DND-41 (cell line): ENCODE measurements at regions not wholly inside any gene's neighbourhood (a gene's known extent, or its start where the extent isn't known, plus 50 kb on each side); places are given as distances from the start of the nearest gene placed in this dataset.

Source experiments
- ATAC-seq: fragments of 200-7000 bp; cut with Tn5 transposase; 3 replicates; pipeline ENCODE4 v1.9.1; 2021; ENCODE audit warnings: low read depth; ENCODE audit not compliant: insufficient read depth
- DNase-seq: peaks from one replicate; pipeline ENCODE4 v3.0.0-alpha.2; 2020
- H2AFZ ChIP-seq: 2 replicates; pipeline ENCODE4 v1.6.0; 2012; ENCODE audit warnings: low read depth, low read length
- H3K27ac ChIP-seq: 2 replicates; pipeline ENCODE4 v1.5.1; 2012; ENCODE audit warnings: low read length, inconsistent platforms
- H3K27me3 ChIP-seq: fragments of 200-600 bp; sonication (generic); 2 replicates; pipeline ENCODE4 v1.6.0; 2012; ENCODE audit warnings: low read length, mild to moderate bottlenecking, inconsistent platforms; ENCODE audit not compliant: insufficient read depth, poor library complexity
- H3K36me3 ChIP-seq: 2 replicates; pipeline ENCODE4 v1.5.1; 2012; ENCODE audit warnings: low read length, inconsistent platforms; ENCODE audit not compliant: insufficient read depth
- H3K4me1 ChIP-seq: 2 replicates; pipeline ENCODE4 v1.5.1; 2012; ENCODE audit warnings: mild to moderate bottlenecking, low read length; ENCODE audit not compliant: insufficient read depth
- H3K4me2 ChIP-seq: 2 replicates; pipeline ENCODE4 v1.6.0; 2012; ENCODE audit warnings: mild to moderate bottlenecking, moderate library complexity, low read length, inconsistent platforms; ENCODE audit not compliant: insufficient read depth
- H3K4me3 ChIP-seq, 2 experiments: fragments of 200-600 bp in 1 of 2; shearing (Covaris generic) in 1 of 2; 2 replicates each; pipeline ENCODE4 v1.5.1; 2012 to 2016; ENCODE audit warnings: inconsistent platforms in 2 of 2, low read length in 2 of 2, mild to moderate bottlenecking in 2 of 2, low read depth in 1 of 2, moderate library complexity in 1 of 2
- H3K79me2 ChIP-seq: 2 replicates; pipeline ENCODE4 v1.6.0; 2012; ENCODE audit warnings: low read length, inconsistent platforms; ENCODE audit not compliant: insufficient read depth
- H3K9ac ChIP-seq: 2 replicates; pipeline ENCODE4 v1.6.0; 2012; ENCODE audit warnings: low read depth, mild to moderate bottlenecking, inconsistent platforms, low read length, moderate library complexity
- H3K9me3 ChIP-seq: 2 replicates; pipeline ENCODE4 v1.5.1; 2012; ENCODE audit warnings: low read length, moderate library complexity, mild to moderate bottlenecking, inconsistent platforms; ENCODE audit not compliant: insufficient read depth, severe bottlenecking
- H4K20me1 ChIP-seq: 2 replicates; pipeline ENCODE4 v1.6.0; 2012; ENCODE audit warnings: low read length; ENCODE audit not compliant: insufficient read depth
- CTCF ChIP-seq: IDR thresholded peaks from 2 replicates; pipeline ENCODE4 v1.5.1; 2012; ENCODE audit warnings: borderline replicate concordance, low read length, moderate library complexity, mild to moderate bottlenecking; ENCODE audit not compliant: poor library complexity, severe bottlenecking; ENCODE audit errors: extremely low read depth
- EZH2 ChIP-seq: IDR thresholded peaks from 3 replicates; pipeline ENCODE4 v1.6.1; 2012; ENCODE audit warnings: borderline replicate concordance, low read depth, mild to moderate bottlenecking, moderate library complexity, low read length, inconsistent platforms; ENCODE audit not compliant: severe bottlenecking

DNA sequence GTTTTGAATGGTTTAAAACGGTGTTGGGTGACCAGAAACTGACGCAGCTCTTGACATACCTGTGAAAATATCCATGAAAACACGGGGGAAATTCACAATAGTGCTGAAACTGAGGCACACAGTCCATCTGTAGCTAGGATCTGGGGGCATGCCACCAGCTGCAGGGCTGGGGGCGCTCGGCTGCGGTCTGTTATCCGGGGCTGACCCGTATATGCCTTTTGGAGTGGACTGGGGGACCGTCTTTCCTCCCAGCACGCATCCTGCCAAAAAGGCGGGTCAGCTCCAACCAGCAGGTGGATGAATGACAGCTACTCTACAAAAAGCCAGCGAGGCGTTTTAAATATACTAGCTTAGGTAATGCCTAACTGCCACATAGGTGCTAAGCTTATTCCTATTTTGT, 729.8 kb downstream of the QKI start:
- Histone ChIP-seq H2AFZ (no peak overlapping the region), H3K36me3 (no peaks in the 10 kb centered on the region), H3K79me2 (no peaks in the 10 kb centered on the region), H3K4me3 (no peak overlapping the region), H3K4me1 (no peaks in the 10 kb centered on the region), H4K20me1 (no peaks in the 10 kb centered on the region), H3K9me3 (no peaks in the 10 kb centered on the region), H3K9ac (no peak overlapping the region), H3K27ac (no peak overlapping the region), H3K4me2 (no peak overlapping the region), H3K27me3 (no peaks in the 10 kb centered on the region)
- TF ChIP-seq CTCF (no peak), EZH2 (no peak)
- ATAC-seq (no peak), DNase-seq (no peak)

GRCh38 chr6:164142322-164142721, 727.8 kb downstream of the QKI start:
- Histone ChIP-seq H3K27me3 (no peaks in the 10 kb centered on the region), H3K9me3 (no peaks in the 10 kb centered on the region), H3K36me3 (no peaks in the 10 kb centered on the region), H3K4me2 (no peak overlapping the region), H3K4me1 (no peaks in the 10 kb centered on the region), H2AFZ (no peak overlapping the region), H3K9ac (no peak overlapping the region), H3K4me3 (no peak overlapping the region), H3K27ac (no peak overlapping the region), H4K20me1 (no peaks in the 10 kb centered on the region), H3K79me2 (no peaks in the 10 kb centered on the region)
- DNase-seq (no peak), ATAC-seq (no peak)
- TF ChIP-seq CTCF (no peak), EZH2 (no peak)

DNA sequence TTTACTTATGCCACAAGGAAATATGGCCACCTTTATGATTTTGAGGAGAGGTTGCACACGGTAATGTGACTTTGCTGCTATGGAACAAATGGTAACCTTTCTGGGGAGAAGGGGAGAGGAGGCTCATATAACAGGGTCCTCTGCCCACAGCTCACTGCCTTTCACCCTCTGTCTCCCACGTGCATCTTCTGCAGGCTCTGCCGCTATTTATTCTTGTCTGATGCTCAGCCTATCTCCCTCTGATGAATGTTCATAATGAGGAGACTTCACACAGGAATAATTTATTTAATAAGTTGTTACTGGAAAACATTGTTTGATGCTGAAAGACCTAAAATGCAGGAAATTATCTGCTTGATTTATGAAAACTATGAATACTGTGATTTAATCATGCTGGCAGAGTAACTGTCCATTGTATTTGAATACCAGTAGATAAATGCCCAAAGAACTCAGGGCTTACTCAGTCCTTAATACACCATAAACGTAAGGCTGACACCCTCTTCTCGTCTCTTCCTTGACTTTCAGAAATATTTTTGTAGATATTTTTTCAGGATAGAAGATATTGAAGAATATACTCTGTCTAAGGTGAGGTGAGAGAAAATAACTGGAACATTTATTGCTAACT, 721.1 kb downstream of the QKI start:
- TF ChIP-seq EZH2, result no peak
- no peak for TF ChIP-seq CTCF
- H3K4me3 ChIP-seq, result no peak overlapping the region
- H3K27ac ChIP-seq, result no peak overlapping the region

More for the DNA sequence above, 721.1 kb downstream of the QKI start:
- Histone ChIP-seq H4K20me1 (no peaks in the 10 kb centered on the region), H3K27me3 (no peaks in the 10 kb centered on the region), H3K4me1 (no peaks in the 10 kb centered on the region), H2AFZ (no peak overlapping the region), H3K79me2 (no peaks in the 10 kb centered on the region), H3K4me2 (no peak overlapping the region), H3K9me3 (peaks cover 4% of the 10 kb centered on the region), H3K9ac (no peak overlapping the region), H3K36me3 (no peaks in the 10 kb centered on the region)
- no peak for ATAC-seq
- no peak for DNase-seq
